Esophagus squamous epithelium (tissue), 4 donors: ENCODE measurements at regions not wholly inside any gene's neighbourhood (a gene's known extent, or its start where the extent isn't known, plus 50 kb on each side); places are given as distances from the start of the nearest gene placed in this dataset.

Experiments
- POLR2A ChIP-seq, 4 donors: fragments of 450-650 bp; IDR thresholded peaks; one replicate each; pipeline ENCODE4 v1.6.1; 2017; ENCODE audit warnings: antibody characterized with exemption in 4 of 4, mild to moderate bottlenecking in 4 of 4, moderate library complexity in 3 of 4
- TF ChIP-seq, protein P1 (sequence below), 6 experiments: fragments of 450-650 bp in 4 of 6; fragments of 200-600 bp in 2 of 6; sonication (generic) in 2 of 6; IDR thresholded peaks; one replicate each; pipeline ENCODE4 v1.5.1; 2016 to 2019; ENCODE audit warnings: antibody characterized with exemption in 6 of 6, mild to moderate bottlenecking in 4 of 6, moderate library complexity in 4 of 6

DNA sequence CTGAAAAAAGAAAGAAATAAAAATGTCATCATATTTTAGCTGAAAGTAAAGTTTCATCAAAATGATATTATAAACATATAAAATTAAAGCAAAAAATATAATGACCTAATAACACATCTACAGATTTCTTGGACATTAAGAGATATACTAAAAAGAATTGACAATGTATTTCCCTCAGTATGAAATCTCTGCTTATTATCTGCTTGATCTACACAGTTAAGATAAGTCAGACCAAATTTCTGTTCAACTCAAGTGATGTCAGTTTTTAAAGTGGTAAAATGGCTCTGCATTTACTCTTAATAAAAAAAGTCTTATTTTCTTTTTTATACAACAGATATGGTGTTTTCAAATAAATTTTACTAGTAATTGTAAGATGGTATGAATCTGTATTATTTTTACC, 159.4 kb upstream of the SEMA3A start:
- TF ChIP-seq, protein P1, sequence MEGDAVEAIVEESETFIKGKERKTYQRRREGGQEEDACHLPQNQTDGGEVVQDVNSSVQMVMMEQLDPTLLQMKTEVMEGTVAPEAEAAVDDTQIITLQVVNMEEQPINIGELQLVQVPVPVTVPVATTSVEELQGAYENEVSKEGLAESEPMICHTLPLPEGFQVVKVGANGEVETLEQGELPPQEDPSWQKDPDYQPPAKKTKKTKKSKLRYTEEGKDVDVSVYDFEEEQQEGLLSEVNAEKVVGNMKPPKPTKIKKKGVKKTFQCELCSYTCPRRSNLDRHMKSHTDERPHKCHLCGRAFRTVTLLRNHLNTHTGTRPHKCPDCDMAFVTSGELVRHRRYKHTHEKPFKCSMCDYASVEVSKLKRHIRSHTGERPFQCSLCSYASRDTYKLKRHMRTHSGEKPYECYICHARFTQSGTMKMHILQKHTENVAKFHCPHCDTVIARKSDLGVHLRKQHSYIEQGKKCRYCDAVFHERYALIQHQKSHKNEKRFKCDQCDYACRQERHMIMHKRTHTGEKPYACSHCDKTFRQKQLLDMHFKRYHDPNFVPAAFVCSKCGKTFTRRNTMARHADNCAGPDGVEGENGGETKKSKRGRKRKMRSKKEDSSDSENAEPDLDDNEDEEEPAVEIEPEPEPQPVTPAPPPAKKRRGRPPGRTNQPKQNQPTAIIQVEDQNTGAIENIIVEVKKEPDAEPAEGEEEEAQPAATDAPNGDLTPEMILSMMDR (IDR thresholded peaks at IDR 0.05) = no peak
- no peak for TF ChIP-seq POLR2A (IDR thresholded peaks at IDR 0.05)
